GM12872 (cell line): ENCODE measurements at regions not wholly inside any gene's neighbourhood (a gene's known extent, or its start where the extent isn't known, plus 50 kb on each side); places are given as distances from the start of the nearest gene placed in this dataset.

Experiments used
- TF ChIP-seq, protein P1 (sequence below): IDR thresholded peaks from 3 replicates; pipeline ENCODE4 v1.5.1; 2011; ENCODE audit warnings: low read depth, mild to moderate bottlenecking, low read length, moderate library complexity; ENCODE audit not compliant: insufficient read depth

DNA sequence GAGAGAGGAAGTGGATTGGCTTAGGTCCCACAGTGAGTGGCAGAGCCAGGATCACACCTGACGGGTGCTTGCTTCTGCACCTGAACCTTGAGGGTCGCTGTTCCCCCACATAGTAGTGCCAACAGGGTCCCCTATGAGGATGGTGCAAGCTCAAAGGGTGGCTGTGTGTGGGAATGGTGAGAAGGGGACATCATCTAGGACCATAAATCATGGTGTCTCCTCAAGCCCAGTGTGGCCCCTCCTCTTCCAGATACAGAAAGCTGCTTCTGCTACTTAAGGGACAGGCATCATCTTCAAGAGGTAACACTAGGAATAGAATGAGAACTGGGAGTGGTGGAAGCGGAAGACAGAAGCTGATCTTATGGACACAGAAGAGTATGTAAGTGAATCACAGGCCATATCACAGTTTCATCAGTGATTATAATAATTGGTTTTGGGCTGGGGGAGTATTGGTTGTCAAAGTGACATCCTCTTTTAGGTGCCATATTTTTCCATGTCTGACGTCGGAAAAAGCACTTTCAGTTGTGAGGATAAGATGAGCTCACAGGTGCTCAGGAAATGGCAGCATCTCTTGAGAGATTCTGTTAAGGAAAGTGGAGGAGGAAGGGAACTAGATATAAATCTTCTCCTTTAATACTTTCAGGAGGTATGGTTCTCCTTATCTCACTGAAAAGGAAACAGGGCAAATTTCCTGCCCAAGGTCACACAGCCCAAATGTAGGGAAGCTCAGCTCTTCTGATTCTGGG is 83.2 kb upstream of the HNF1B start:
- TF ChIP-seq, protein P1, sequence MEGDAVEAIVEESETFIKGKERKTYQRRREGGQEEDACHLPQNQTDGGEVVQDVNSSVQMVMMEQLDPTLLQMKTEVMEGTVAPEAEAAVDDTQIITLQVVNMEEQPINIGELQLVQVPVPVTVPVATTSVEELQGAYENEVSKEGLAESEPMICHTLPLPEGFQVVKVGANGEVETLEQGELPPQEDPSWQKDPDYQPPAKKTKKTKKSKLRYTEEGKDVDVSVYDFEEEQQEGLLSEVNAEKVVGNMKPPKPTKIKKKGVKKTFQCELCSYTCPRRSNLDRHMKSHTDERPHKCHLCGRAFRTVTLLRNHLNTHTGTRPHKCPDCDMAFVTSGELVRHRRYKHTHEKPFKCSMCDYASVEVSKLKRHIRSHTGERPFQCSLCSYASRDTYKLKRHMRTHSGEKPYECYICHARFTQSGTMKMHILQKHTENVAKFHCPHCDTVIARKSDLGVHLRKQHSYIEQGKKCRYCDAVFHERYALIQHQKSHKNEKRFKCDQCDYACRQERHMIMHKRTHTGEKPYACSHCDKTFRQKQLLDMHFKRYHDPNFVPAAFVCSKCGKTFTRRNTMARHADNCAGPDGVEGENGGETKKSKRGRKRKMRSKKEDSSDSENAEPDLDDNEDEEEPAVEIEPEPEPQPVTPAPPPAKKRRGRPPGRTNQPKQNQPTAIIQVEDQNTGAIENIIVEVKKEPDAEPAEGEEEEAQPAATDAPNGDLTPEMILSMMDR, result no peak

DNA sequence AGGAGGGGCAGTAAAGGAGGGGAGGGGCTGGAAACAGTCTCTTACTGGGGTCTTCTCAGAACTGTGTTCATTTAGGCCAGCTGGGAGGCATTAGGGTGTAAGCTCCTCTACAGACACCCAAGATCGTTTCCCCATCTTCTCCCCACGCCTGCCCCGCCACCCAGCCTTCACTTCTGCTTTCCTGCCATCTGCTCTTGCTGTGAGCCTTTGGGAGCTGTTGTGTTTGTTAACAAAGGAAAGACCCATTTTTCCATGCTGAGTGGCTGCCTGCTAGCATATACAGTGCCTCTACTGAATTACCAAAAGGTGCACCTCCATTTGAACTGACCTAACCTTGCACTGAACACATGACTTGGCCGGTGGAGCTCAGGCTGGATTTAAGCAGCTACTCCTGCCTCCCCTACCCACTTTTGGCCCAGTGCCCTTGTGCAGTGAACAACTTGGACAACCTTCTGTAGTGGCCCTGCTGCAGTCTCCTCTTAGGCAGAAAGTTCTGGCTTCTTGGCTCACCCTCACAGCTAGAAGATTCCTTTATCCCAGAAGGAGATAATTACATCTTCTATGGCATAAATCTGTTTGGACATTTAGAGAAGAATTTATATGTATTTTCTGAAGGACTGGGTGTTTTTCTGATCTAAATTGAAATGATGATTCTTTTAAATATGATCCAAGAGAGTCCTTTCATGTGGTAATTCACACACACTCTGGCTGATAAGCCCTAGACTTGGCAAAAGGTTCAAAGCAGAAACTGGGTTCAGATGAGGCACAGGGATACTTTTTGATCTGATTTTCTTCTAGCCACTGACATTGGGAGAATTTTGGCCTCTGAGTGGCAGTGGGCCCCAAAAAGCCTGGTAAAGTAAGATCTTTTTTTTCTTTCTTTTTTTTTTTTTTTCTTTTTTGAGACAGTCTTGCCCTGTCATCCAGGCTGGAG is 81.9 kb upstream of the HNF1B start:
- TF ChIP-seq, protein P1, result no peak

DNA sequence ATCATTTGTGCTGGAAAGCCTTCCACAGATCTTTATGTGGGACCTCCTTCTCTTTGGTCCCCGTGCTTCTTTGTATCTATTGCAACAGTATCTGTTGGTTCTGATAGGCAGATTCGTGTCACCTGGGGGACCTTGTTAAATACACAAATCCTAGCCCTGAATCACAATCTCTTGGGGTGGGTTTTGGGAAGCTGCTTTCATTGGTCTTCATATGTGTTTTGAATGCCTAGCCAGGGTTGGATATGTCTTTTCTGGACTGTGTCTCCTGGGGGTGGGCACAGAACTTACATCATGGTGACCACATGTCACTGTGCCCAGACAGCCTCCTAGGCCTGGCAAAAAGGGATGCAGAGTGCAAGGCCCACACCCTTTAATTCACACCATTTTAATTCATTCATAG is 81.0 kb upstream of the HNF1B start:
- TF ChIP-seq, protein P1, result no peak

DNA sequence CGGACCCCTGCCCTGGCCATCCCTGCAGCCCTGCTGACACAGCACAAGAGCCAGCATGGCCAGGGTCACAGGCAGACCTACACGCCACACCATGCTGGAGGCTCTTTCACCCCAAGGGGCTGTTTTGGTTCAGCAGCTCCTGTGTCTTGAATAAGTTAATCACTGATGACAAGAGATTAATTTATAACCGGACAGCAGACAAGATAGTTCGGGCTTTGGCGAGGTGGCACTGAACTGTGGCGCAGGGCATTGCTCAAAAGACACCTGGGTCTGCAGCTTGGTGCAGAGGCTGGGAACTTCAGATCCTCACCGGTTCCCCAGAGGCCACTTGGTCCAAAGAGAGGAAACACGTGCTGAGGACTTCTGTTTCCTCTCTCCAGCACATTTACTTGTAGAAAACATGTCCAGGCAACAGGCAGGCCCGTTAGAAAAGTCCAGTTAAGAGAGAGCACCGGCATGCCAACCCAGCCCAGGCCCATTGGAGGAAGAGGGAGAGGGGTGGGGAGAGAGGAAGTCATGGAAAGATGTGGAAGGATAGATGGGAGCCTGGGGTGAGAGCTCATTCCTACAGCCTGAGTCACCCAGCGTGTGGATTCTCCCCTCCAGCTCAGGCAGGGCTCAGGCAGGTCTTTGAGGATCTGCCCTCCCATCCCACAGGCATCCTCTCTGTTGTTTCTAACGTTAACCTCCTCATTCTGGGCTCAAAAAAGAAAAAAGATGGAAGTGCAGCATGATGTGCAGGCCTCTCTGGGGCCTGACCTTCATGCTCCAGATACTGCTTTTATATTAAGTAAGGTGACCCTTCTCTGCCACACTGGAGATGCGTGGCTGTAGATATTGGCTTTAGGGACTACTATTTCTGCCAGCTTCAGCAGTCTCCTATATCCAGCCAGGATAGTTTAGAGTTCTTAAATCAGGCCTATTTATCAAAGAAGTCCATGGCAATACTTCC is 80.0 kb upstream of the HNF1B start:
- TF ChIP-seq, protein P1, result no peak

DNA sequence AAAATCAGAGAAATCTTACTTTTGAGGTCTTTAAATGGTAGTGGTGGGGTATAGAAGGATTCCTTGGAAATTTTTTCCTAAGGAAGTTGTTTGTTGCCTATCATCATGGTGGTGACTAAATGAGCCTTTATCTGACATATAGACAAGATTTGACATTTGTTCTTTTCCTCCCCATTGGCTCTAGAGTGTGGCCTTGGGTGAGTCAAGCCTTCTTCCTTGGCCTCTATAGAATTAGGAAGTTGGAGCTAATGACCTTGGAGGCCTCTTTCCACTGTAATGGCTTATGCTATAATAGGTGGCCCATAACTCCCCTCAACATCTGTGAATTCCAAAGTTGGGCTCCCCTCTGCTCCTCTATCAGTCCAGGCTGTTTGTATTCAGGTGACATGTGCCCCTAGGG is 79.1 kb upstream of the HNF1B start:
- TF ChIP-seq, protein P1, result no peak

DNA sequence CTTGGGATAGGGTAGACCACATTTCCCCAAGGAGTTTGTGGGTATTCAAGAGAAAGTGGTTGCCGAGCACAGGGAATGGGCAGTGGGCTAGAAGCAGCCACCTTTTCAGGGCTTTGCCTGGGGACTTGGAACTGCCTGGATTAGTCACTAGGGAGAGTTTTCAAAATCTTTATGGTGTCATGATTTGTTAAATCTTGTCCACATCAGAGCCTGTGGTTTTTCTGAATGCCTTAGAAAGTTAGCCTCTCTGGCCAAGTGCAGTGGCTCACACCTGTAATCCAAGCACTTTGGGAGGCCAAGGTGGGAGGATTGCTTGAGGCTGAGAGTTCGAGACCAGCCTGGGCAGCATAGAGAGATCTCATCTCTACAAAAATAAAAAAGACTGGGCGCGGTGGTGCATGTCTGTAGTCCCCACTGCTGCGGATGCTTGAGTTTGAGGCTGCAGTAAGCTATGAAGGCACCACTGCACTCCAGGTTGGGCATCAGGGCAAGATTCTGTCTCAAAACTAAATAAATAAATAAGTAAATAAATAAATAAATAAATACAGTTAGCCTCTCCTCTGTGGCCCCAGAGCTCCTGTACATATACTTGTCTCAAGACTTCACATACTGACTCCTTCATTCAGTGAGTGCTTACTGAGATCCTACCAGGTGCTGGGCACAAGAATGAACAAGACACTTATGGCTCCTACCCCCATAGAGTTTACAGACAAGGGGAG is 76.3 kb upstream of the HNF1B start:
- TF ChIP-seq, protein P1, result no peak
